Naive thymus-derived CD8-positive, alpha-beta T cell (primary cell): ENCODE measurements at regions not wholly inside any gene's neighbourhood (a gene's known extent, or its start where the extent isn't known, plus 50 kb on each side); places are given as distances from the start of the nearest gene placed in this dataset.

ENCODE experiments used
- ATAC-seq, 2 donors: fragments of 150-1000 bp; cut with Tn5 transposase in 1 of 2; sonication (Bioruptor Pico), chemical (Tn5 transposase) in 1 of 2; 1 replicate in 1 of 2; 2 replicates in 1 of 2; pipeline ENCODE4 v1.10.0; 2021; ENCODE audit warnings: mild to moderate bottlenecking in 2 of 2, moderate library complexity in 2 of 2
- POLR2A ChIA-PET: fragments of 350-600 bp; sonication (Branson Sonifier 250); formaldehyde crosslinking; loops from one replicate; lab custom pipeline; 2021; ENCODE audit warnings: antibody characterized with exemption; lab: Charles Lee
- DNase-seq, 10 donors: peaks; one replicate each; pipeline versions ENCODE4 v3.0.0 to v3.0.0-alpha.2; 2020 to 2022
- H3K27ac Mint-ChIP-seq, 10 donors: one replicate each; pipeline ENCODE4 v1.8.0; 2020 to 2022; ENCODE audit warnings: mild to moderate bottlenecking in 10 of 10, mixed read lengths in 10 of 10, moderate library complexity in 4 of 10, inconsistent platforms in 1 of 10
- H3K27me3 Mint-ChIP-seq, 5 donors: one replicate each; pipeline ENCODE4 v1.8.0; 2021 to 2022; ENCODE audit warnings: mixed read lengths in 5 of 5
- H3K36me3 Mint-ChIP-seq, 3 donors: one replicate each; pipeline ENCODE4 v1.8.0; 2020 to 2022; ENCODE audit warnings: mixed read lengths in 3 of 3, mild to moderate bottlenecking in 2 of 3, inconsistent platforms in 1 of 3
- H3K4me1 Mint-ChIP-seq, 4 donors: one replicate each; pipeline ENCODE4 v1.8.0; 2021 to 2022; ENCODE audit warnings: mixed read lengths in 4 of 4
- H3K4me3 Mint-ChIP-seq, 10 donors: one replicate each; pipeline ENCODE4 v1.8.0; 2020 to 2022; ENCODE audit warnings: mild to moderate bottlenecking in 10 of 10, mixed read lengths in 10 of 10, moderate library complexity in 6 of 10, inconsistent platforms in 1 of 10
- H3K9me3 Mint-ChIP-seq, 9 donors: one replicate each; pipeline ENCODE4 v1.8.0; 2020 to 2022; ENCODE audit warnings: mixed read lengths in 9 of 9, mild to moderate bottlenecking in 3 of 9, inconsistent platforms in 1 of 9, moderate library complexity in 1 of 9

DNA sequence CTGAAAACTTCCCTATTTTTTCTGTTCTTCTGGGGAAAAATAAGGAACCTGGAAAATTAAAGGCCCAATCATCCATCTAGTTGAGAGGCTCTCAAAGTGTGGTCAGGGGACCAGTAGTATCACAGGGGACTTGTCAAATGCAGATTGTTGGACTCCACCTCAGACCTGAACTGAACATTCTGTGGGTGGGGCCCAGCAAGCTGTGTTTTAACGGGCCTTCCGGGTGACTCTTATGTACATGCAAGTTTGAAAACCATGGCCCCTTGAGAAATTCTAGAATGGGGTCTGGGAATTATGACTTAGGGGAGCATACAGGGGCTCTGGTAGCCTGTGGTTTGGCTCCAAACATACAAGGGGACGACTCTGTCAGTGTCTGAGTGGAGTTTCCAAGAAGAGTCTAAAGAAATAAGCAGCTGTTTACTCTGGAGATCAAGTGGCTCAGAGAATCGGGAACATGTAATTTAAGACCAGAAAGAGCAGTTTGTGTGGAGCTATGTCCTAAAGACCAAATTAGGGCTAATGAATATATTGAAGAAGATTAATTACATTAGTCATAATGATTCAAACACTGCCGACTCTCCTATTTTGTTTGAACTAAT is 177.4 kb downstream of the SLC28A3 start:
- DNase-seq (no peak), ATAC-seq (no peak)
- peaks cover 2 to 25% (median 17%) of the 10 kb centered on the region in 5 donors for H3K27me3 Mint-ChIP-seq
- POLR2A ChIA-PET = no interaction called here
- H3K36me3 Mint-ChIP-seq = no peaks in the 10 kb centered on the region
- H3K27ac Mint-ChIP-seq = no peak overlapping the region
- no peak overlapping the region for H3K4me3 Mint-ChIP-seq
- H3K9me3 Mint-ChIP-seq = no peaks in the 10 kb centered on the region
- peaks cover 0 to 1% (median 0%) of the 10 kb centered on the region in 4 donors for H3K4me1 Mint-ChIP-seq

- Mint-ChIP-seq H3K27me3 (peaks cover 2 to 6% (median 3%) of the 10 kb centered on the region in 5 donors), H3K9me3 (no peaks in the 10 kb centered on the region), H3K4me3 (no peak overlapping the region), H3K4me1 (peaks cover 0 to 1% (median 0%) of the 10 kb centered on the region in 4 donors), H3K27ac (no peak overlapping the region), H3K36me3 (no peaks in the 10 kb centered on the region)
- DNase-seq = no peak
- ATAC-seq = no peak
- POLR2A ChIA-PET = no interaction called here
These were observed 173.7 kb downstream of the SLC28A3 start for GRCh38 chr9:84166891-84167290.

DNA sequence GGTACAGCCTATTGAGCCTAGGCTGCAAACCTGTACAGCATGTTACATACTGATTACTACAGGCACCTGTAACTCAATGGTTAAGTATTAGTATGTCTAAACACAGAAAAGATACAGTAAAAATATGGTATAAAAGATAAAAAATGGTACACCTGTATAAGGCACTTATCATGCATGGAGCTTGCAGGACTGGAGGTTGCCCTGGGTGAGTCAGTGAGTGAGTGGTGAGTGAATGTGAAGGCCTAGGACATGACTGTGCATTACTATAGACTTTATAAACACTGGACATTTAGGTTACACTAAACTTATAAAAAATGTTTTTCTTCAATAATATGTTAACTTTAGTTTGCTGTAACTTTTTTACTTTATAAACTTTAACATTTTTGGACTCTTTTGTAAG is 171.3 kb downstream of the SLC28A3 start:
- DNase-seq = no peak
- ATAC-seq = no peak

DNA sequence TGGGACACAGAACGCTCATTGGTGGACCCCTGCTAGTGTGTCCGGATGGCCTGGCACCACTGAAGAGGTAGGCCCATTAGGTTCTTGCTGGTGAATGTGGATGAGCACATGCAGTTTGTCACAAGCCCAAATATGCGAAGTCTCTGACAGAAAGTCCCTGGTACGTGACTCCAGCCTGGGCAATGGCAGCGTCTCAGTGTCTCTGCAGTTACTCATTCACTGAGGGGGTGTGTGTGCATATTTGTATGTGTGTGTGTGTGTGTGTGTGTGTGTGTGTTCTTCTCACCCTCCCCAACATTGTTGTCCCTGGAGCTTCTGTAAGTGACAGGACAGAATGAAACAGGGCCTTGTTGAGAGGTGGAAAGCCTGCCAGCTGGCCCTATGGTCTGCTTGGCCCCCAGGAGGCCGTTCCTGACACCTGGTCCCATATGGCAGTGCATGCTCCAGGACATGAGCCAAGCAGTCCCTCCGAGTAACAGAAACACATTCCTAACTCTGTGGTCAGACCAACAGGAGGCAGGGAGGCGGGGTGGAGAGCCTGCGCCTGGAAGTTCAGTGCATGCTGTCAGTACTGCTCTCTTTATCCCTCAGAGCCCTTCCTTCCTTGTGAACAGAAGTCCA is 169.9 kb downstream of the SLC28A3 start:
- no peak for DNase-seq
- Mint-ChIP-seq H3K27ac (no peak overlapping the region), H3K36me3 (no peaks in the 10 kb centered on the region), H3K27me3 (peaks cover 0 to 9% (median 0%) of the 10 kb centered on the region in 5 donors), H3K9me3 (no peaks in the 10 kb centered on the region), H3K4me1 (peaks cover 0 to 5% (median 0%) of the 10 kb centered on the region in 4 donors), H3K4me3 (no peak overlapping the region)
- POLR2A ChIA-PET = no interaction called here
- ATAC-seq = no peak

More for the DNA sequence above, 171.3 kb downstream of the SLC28A3 start:
- POLR2A ChIA-PET = no interaction called here
- Mint-ChIP-seq H3K4me1 (peaks cover 0 to 2% (median 0%) of the 10 kb centered on the region in 4 donors), H3K36me3 (no peaks in the 10 kb centered on the region), H3K27me3 (peaks cover 0 to 9% (median 0%) of the 10 kb centered on the region in 5 donors), H3K4me3 (no peak overlapping the region), H3K9me3 (no peaks in the 10 kb centered on the region), H3K27ac (no peak overlapping the region)

- POLR2A ChIA-PET = interaction anchor here (1.2 kb wide), 1 partner anchor 253 kb away, joined by 3 read pairs; the partner anchor contains the start of gene KIF27
- no peaks in the 10 kb centered on the region for H3K9me3 Mint-ChIP-seq
- H3K36me3 Mint-ChIP-seq = no peaks in the 10 kb centered on the region
- no peak for ATAC-seq
- no peak overlapping the region for H3K4me3 Mint-ChIP-seq
- DNase-seq = no peak
- H3K27me3 Mint-ChIP-seq = peaks cover 0 to 6% (median 0%) of the 10 kb centered on the region in 5 donors
- H3K27ac Mint-ChIP-seq = no peak overlapping the region
- peaks cover 0 to 5% (median 0%) of the 10 kb centered on the region in 4 donors for H3K4me1 Mint-ChIP-seq
These were observed 166.6 kb downstream of the SLC28A3 start for GRCh38 chr9:84173961-84174360.

- POLR2A ChIA-PET = no interaction called here
- no peak overlapping the region for H3K4me3 Mint-ChIP-seq
- no peaks in the 10 kb centered on the region for H3K36me3 Mint-ChIP-seq
- H3K9me3 Mint-ChIP-seq = no peaks in the 10 kb centered on the region
- H3K27me3 Mint-ChIP-seq = peaks cover 0 to 9% (median 0%) of the 10 kb centered on the region in 5 donors
- ATAC-seq = no peak
- peaks cover 0 to 5% (median 0%) of the 10 kb centered on the region in 4 donors for H3K4me1 Mint-ChIP-seq
- H3K27ac Mint-ChIP-seq = no peak overlapping the region
- no peak for DNase-seq
These were observed 166.1 kb downstream of the SLC28A3 start for GRCh38 chr9:84174486-84174885.

DNA sequence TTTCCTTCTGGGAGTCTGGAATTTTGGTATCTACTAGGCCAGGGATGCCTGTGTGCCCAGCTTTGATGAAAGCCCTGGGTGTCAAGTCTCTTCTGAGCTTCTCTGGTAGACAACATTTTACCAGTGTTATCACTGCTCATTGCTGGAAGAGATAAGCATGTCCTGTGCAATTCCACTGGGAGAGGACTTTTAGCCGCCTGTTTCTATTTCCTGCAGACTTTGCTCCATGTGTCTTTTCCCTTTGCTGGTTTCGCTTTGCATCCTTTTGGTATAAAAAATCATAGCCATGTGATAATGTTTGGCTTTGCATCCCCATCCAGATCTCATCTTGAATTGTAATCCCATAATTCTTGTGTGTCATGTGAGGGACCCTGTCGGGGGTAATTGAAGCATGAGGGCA is 163.2 kb downstream of the SLC28A3 start:
- POLR2A ChIA-PET = no interaction called here
- no peak overlapping the region for H3K4me3 Mint-ChIP-seq

GRCh38 chr9:84179531-84179930 is 161.0 kb downstream of the SLC28A3 start:
- Mint-ChIP-seq H3K27me3 (peaks cover 0 to 16% (median 3%) of the 10 kb centered on the region in 5 donors), H3K36me3 (no peaks in the 10 kb centered on the region), H3K4me1 (peaks cover 0 to under 1% (median 0%) of the 10 kb centered on the region in 4 donors), H3K9me3 (no peaks in the 10 kb centered on the region), H3K4me3 (no peak overlapping the region), H3K27ac (no peak overlapping the region)
- DNase-seq (no peak), ATAC-seq (no peak)
- POLR2A ChIA-PET = no interaction called here

More for the DNA sequence above, 163.2 kb downstream of the SLC28A3 start:
- peaks cover 0 to 18% (median 3%) of the 10 kb centered on the region in 5 donors for H3K27me3 Mint-ChIP-seq
- H3K9me3 Mint-ChIP-seq = no peaks in the 10 kb centered on the region
- peaks cover 0 to 5% (median 0%) of the 10 kb centered on the region in 4 donors for H3K4me1 Mint-ChIP-seq
- DNase-seq (no peak), ATAC-seq (no peak)
- no peak overlapping the region for H3K27ac Mint-ChIP-seq
- no peaks in the 10 kb centered on the region for H3K36me3 Mint-ChIP-seq

- no peaks in the 10 kb centered on the region for H3K36me3 Mint-ChIP-seq
These were observed 153.5 kb downstream of the SLC28A3 start for GRCh38 chr9:84187090-84187489.

GRCh38 chr9:84189904-84190303 is 150.7 kb downstream of the SLC28A3 start:
- peaks cover 0 to 3% (median 0%) of the 10 kb centered on the region in 4 donors for H3K4me1 Mint-ChIP-seq
- POLR2A ChIA-PET = interaction anchor here (0.6 kb wide), 1 partner anchor 240 kb away, joined by 3 read pairs; no protein-coding TSS in a partner anchor
- no peaks in the 10 kb centered on the region for H3K36me3 Mint-ChIP-seq

More at GRCh38 chr9:84187090-84187489, 153.5 kb downstream of the SLC28A3 start:
- H3K9me3 Mint-ChIP-seq = no peaks in the 10 kb centered on the region
- ATAC-seq (no peak), DNase-seq (no peak)
- POLR2A ChIA-PET = no interaction called here
- no peak overlapping the region for H3K4me3 Mint-ChIP-seq
- peaks cover 0 to 15% (median 10%) of the 10 kb centered on the region in 5 donors for H3K27me3 Mint-ChIP-seq
- H3K4me1 Mint-ChIP-seq = no peaks in the 10 kb centered on the region
- no peak overlapping the region for H3K27ac Mint-ChIP-seq

DNA sequence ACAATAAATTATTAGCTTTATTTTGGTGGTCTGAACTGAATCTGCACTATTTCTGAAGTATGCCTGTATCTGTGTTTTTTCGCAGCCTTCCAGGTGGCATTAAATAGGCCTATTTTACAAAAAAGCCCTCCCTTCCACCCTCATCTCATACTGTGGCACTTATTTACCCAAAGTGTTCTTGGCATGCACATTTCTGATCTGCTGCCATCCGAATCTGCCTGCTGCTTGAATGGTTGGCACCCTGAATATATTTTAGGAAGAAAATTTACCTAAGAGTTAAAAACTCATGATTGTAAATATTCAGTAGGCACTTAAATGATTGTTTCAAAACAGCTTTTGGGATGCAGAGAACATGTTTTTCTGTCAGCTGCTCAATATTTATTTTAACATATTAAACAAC is 150.1 kb downstream of the SLC28A3 start:
- peaks cover 0 to 3% (median 0%) of the 10 kb centered on the region in 9 donors for H3K9me3 Mint-ChIP-seq

More at GRCh38 chr9:84189904-84190303, 150.7 kb downstream of the SLC28A3 start:
- Mint-ChIP-seq H3K27ac (no peak overlapping the region), H3K4me3 (no peak overlapping the region), H3K9me3 (peaks cover 0 to under 1% (median 0%) of the 10 kb centered on the region in 9 donors), H3K27me3 (peaks cover 4 to 27% (median 19%) of the 10 kb centered on the region in 5 donors)
- ATAC-seq (no peak), DNase-seq (no peak)

DNA sequence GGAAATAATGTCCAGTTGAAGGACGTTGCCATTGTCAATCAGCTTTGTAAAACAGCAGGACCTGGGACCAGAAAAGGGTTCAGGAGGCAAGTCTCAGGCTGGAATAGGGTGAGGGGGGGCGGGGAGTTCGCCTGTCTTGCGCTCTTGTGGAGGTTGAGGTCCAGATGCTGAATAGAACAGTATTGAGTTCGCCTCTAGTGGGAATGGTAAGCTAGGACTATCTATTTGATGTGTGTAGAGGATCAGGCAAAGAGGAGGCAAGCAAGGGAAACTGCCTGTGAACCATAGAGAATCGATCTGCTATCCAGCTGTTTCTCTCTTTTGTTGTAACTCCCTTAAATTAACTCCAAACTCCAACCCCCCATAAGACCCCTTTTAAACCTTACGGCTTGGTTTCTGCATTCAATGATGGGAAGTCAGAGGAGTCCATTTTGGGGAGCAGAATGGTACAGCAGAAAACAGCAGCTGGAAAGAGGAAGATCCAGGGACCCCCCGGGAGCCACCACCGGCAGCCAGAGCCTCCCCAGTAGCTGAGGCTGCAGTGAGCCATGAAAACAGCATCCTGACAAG is 133.7 kb downstream of the SLC28A3 start:
- Mint-ChIP-seq H3K9me3 (peaks cover 0 to 2% (median 0%) of the 10 kb centered on the region in 9 donors), H3K27me3 (peaks cover 3 to 17% (median 6%) of the 10 kb centered on the region in 5 donors), H3K4me1 (no peaks in the 10 kb centered on the region), H3K36me3 (no peaks in the 10 kb centered on the region), H3K27ac (peak overlapping the region in 1 of 10 donors; percentile 12), H3K4me3 (no peak overlapping the region)
- DNase-seq (no peak), ATAC-seq (no peak)
- POLR2A ChIA-PET = no interaction called here

More for the DNA sequence above, 150.1 kb downstream of the SLC28A3 start:
- DNase-seq (no peak), ATAC-seq (no peak)
- Mint-ChIP-seq H3K27me3 (peaks cover 4 to 27% (median 19%) of the 10 kb centered on the region in 5 donors), H3K4me3 (no peak overlapping the region), H3K36me3 (peaks cover 0 to 4% (median 0%) of the 10 kb centered on the region in 3 donors), H3K27ac (no peak overlapping the region), H3K4me1 (peaks cover 0 to 3% (median 0%) of the 10 kb centered on the region in 4 donors)
- POLR2A ChIA-PET = no interaction called here

DNA sequence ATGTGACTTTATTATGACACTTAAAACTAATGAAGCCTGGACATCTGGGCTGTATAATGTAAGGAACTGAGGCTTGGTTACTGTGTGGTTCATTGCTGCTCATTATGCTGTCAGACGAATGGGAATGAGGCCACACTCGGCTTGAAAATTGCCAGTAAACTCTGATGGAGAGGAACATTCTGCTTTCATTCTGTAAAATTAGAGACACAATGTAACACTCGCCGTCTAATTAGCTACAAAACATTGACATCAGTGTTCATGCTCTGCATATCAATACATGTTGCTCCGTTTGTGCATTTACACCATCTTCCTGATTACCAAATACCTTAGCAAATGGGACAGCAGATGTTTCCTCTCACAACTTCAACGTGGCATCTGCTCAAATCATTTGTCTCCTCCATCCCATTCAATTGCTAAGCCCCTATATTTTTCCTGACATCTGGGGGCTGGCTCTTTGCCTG is 133.0 kb downstream of the SLC28A3 start:
- H3K9me3 Mint-ChIP-seq = no peaks in the 10 kb centered on the region
- peaks cover 3 to 11% (median 6%) of the 10 kb centered on the region in 5 donors for H3K27me3 Mint-ChIP-seq
- no peak for ATAC-seq
- H3K36me3 Mint-ChIP-seq = no peaks in the 10 kb centered on the region
- no peaks in the 10 kb centered on the region for H3K4me1 Mint-ChIP-seq
- no peak for DNase-seq
- H3K27ac Mint-ChIP-seq = no peak overlapping the region
- POLR2A ChIA-PET = no interaction called here
- H3K4me3 Mint-ChIP-seq = no peak overlapping the region
